ENCODE measurements at regions not wholly inside any gene's neighbourhood (a gene's known extent, or its start where the extent isn't known, plus 50 kb on each side); places are given as distances from the start of the nearest gene placed in this dataset.

- peaks cover 0 to 4% (median 0%) of the 10 kb centered on the region in 5 donors for H3K4me1 ChIP-seq (ENCODE audit: control insufficient read depth in 5 of 5, insufficient read depth in 5 of 5, low read length in 5 of 5)
- H3K27me3 ChIP-seq (ENCODE audit: control insufficient read depth in 3 of 3, insufficient read depth in 3 of 3, low read length in 2 of 3), result no peaks in the 10 kb centered on the region
- no peak overlapping the region for H3K4me3 ChIP-seq
- H3K36me3 ChIP-seq (ENCODE audit: control insufficient read depth in 4 of 4, insufficient read depth in 4 of 4, low read length in 4 of 4), result no peaks in the 10 kb centered on the region
- H3K9ac ChIP-seq (ENCODE audit: insufficient read depth in 1 of 2, low read length in 2 of 2), result no peak overlapping the region
- DNase-seq (no peak), ATAC-seq (ENCODE audit: insufficient read depth, low FRiP score) (no peak)
- WGBS, 2 donors, result 80 to 85% methylated on average over 3 of the region's 3 CpGs
- TF ChIP-seq CTCF (IDR thresholded peaks at IDR 0.05; ENCODE audit: control extremely low read depth, extremely low read depth), result no peak
- no peaks in the 10 kb centered on the region for H3K9me3 ChIP-seq (ENCODE audit: control insufficient read depth in 4 of 4, insufficient read depth in 3 of 4, low read length in 3 of 4)
- H3K27ac ChIP-seq (ENCODE audit: low read depth in 1 of 2, low read length in 1 of 2), result peak overlapping the region in 1 of 2 donors; percentile 53
Observed at GRCh38 chr18:69233465-69234054, 167.1 kb upstream of the DOK6 start.

GRCh38 chr18:69239849-69240674, 160.6 kb upstream of the DOK6 start:
- no peak overlapping the region for H3K4me3 ChIP-seq
- H3K4me1 ChIP-seq (ENCODE audit: control insufficient read depth in 5 of 5, insufficient read depth in 5 of 5, low read length in 5 of 5), result peaks cover 0 to 6% (median 0%) of the 10 kb centered on the region in 5 donors
- H3K9me3 ChIP-seq (ENCODE audit: control insufficient read depth in 4 of 4, insufficient read depth in 3 of 4, low read length in 3 of 4), result no peaks in the 10 kb centered on the region
- H3K27me3 ChIP-seq (ENCODE audit: control insufficient read depth in 3 of 3, insufficient read depth in 3 of 3, low read length in 2 of 3), result no peaks in the 10 kb centered on the region
- H3K36me3 ChIP-seq (ENCODE audit: control insufficient read depth in 4 of 4, insufficient read depth in 4 of 4, low read length in 4 of 4), result no peaks in the 10 kb centered on the region
- no peak for ATAC-seq (ENCODE audit: insufficient read depth, low FRiP score)
- no peak for TF ChIP-seq CTCF (IDR thresholded peaks at IDR 0.05; ENCODE audit: control extremely low read depth, extremely low read depth)
- 67 to 77% methylated on average over 4 of the region's 4 CpGs for WGBS, 2 donors
- peak in 2 of 3 donors; percentile 79 to 81 for DNase-seq
- H3K9ac ChIP-seq (ENCODE audit: insufficient read depth in 1 of 2, low read length in 2 of 2), result no peak overlapping the region
- H3K27ac ChIP-seq (ENCODE audit: low read depth in 1 of 2, low read length in 1 of 2), result no peak overlapping the region

- H3K4me3 ChIP-seq, result no peak overlapping the region
- no peaks in the 10 kb centered on the region for H3K9me3 ChIP-seq (ENCODE audit: control insufficient read depth in 4 of 4, insufficient read depth in 3 of 4, low read length in 3 of 4)
- TF ChIP-seq CTCF (IDR thresholded peaks at IDR 0.05; ENCODE audit: control extremely low read depth, extremely low read depth), result no peak
- H3K27me3 ChIP-seq (ENCODE audit: control insufficient read depth in 3 of 3, insufficient read depth in 3 of 3, low read length in 2 of 3), result no peaks in the 10 kb centered on the region
- WGBS, 2 donors, result 72 to 73% methylated on average over 4 of the region's 4 CpGs
- ATAC-seq (ENCODE audit: insufficient read depth, low FRiP score), result no peak
- peaks cover 0 to 17% (median 0%) of the 10 kb centered on the region in 5 donors for H3K4me1 ChIP-seq (ENCODE audit: control insufficient read depth in 5 of 5, insufficient read depth in 5 of 5, low read length in 5 of 5)
- no peak overlapping the region for H3K27ac ChIP-seq (ENCODE audit: low read depth in 1 of 2, low read length in 1 of 2)
- DNase-seq, result no peak
- H3K9ac ChIP-seq (ENCODE audit: insufficient read depth in 1 of 2, low read length in 2 of 2), result no peak overlapping the region
- no peaks in the 10 kb centered on the region for H3K36me3 ChIP-seq (ENCODE audit: control insufficient read depth in 4 of 4, insufficient read depth in 4 of 4, low read length in 4 of 4)
Observed at GRCh38 chr18:69246027-69246426, 154.7 kb upstream of the DOK6 start.

Data from lung (tissue), 11 donors.